ENCODE measurements at regions not wholly inside any gene's neighbourhood (a gene's known extent, or its start where the extent isn't known, plus 50 kb on each side); places are given as distances from the start of the nearest gene placed in this dataset.

GRCh38 chr22:27456696-27457503 is 344.7 kb downstream of the MN1 start:
- TF ChIP-seq CTCF (IDR thresholded peaks at IDR 0.05), result no peak
- TF ChIP-seq POLR2AphosphoS5 (IDR thresholded peaks at IDR 0.05), result no peak
- TF ChIP-seq POLR2A (IDR thresholded peaks at IDR 0.05), result no peak

Measured in suprapubic skin (tissue), 4 donors.